ENCODE measurements at regions not wholly inside any gene's neighbourhood (a gene's known extent, or its start where the extent isn't known, plus 50 kb on each side); places are given as distances from the start of the nearest gene placed in this dataset.

GRCh38 chr13:89136678-89137077, 1465.5 kb downstream of the SLITRK5 start:
- Histone ChIP-seq H3F3A (ENCODE audit: low read length, unreplicated experiment) (no peaks in the 10 kb centered on the region), H3K79me2 (ENCODE audit: low read length) (no peaks in the 10 kb centered on the region), H3K4me3 (ENCODE audit: low read length) (no peak overlapping the region), H3K4me1 (ENCODE audit: insufficient read depth, low read length) (no peaks in the 10 kb centered on the region), H3K27ac (ENCODE audit: low read length) (no peak overlapping the region), H2AFZ (ENCODE audit: low read length) (no peak overlapping the region), H3K36me3 (ENCODE audit: low read depth, low read length) (no peaks in the 10 kb centered on the region), H3K9me3 (ENCODE audit: low read length) (no peaks in the 10 kb centered on the region), H3K9me2 (replicated peaks; ENCODE audit: low read length) (no peaks in the 10 kb centered on the region), H3K4me2 (ENCODE audit: low read length) (no peak overlapping the region), H3K9ac (ENCODE audit: low read length) (no peak overlapping the region), H3K27me3 (ENCODE audit: low read length) (no peaks in the 10 kb centered on the region), H4K20me1 (ENCODE audit: low read length) (no peaks in the 10 kb centered on the region)
- no peak for ATAC-seq
- intact Hi-C loops (cut with micrococcal nuclease) = no loop called here
- TF ChIP-seq EZH2phosphoT487 (IDR thresholded peaks at IDR 0.05; ENCODE audit: borderline replicate concordance, low read length) (no peak), CTCF (conservative IDR thresholded peaks at IDR 0.05; ENCODE audit: low read depth, low read length) (no peak), EZH2 (IDR thresholded peaks at IDR 0.05; ENCODE audit: low read length, unreplicated experiment) (no peak)
- CTCF ChIA-PET = no interaction called here
- POLR2A ChIA-PET (ENCODE audit: unreplicated experiment) = no interaction called here
- BruUV-seq (replicated peaks) = no TSS peak
- DNase-seq = no peak

GRCh38 chr13:89150362-89150761, 1479.2 kb downstream of the SLITRK5 start:
- Histone ChIP-seq H3K79me2 (ENCODE audit: low read length) (no peaks in the 10 kb centered on the region), H3K4me1 (ENCODE audit: insufficient read depth, low read length) (peaks cover 9% of the 10 kb centered on the region; the same call in 1 of the 2 replicates), H4K20me1 (ENCODE audit: low read length) (no peaks in the 10 kb centered on the region), H3F3A (ENCODE audit: low read length, unreplicated experiment) (no peaks in the 10 kb centered on the region), H3K36me3 (ENCODE audit: low read depth, low read length) (no peaks in the 10 kb centered on the region), H3K4me3 (ENCODE audit: low read length) (no peak overlapping the region), H3K9me3 (ENCODE audit: low read length) (no peaks in the 10 kb centered on the region), H3K9ac (ENCODE audit: low read length) (no peak overlapping the region), H3K4me2 (ENCODE audit: low read length) (no peak overlapping the region), H3K27ac (ENCODE audit: low read length) (no peak overlapping the region), H3K9me2 (replicated peaks; ENCODE audit: low read length) (no peaks in the 10 kb centered on the region), H3K27me3 (ENCODE audit: low read length) (no peaks in the 10 kb centered on the region), H2AFZ (ENCODE audit: low read length) (no peak overlapping the region)
- BruUV-seq (replicated peaks) = no TSS peak
- ChIA-PET CTCF (no interaction called here), POLR2A (ENCODE audit: unreplicated experiment) (no interaction called here)
- intact Hi-C loops (cut with micrococcal nuclease) = loop anchor here (10.0 kb wide), 1 partner anchor 264 kb away; no protein-coding TSS in a partner anchor
- DNase-seq (peak; percentile 25), ATAC-seq (peak; percentile 29; the same call in 1 of the 2 replicates)
- TF ChIP-seq CTCF (conservative IDR thresholded peaks at IDR 0.05; ENCODE audit: low read depth, low read length) (no peak), EZH2 (IDR thresholded peaks at IDR 0.05; ENCODE audit: low read length, unreplicated experiment) (no peak), EZH2phosphoT487 (IDR thresholded peaks at IDR 0.05; ENCODE audit: borderline replicate concordance, low read length) (no peak)

- POLR2A ChIA-PET (ENCODE audit: unreplicated experiment) = no interaction called here
- peak; percentile 60 for DNase-seq
These were observed 1482.8 kb downstream of the SLITRK5 start for GRCh38 chr13:89153941-89154340.

More at GRCh38 chr13:89153941-89154340, 1482.8 kb downstream of the SLITRK5 start:
- H3K4me3 ChIP-seq (ENCODE audit: low read length) = no peak overlapping the region
- H3K9ac ChIP-seq (ENCODE audit: low read length) = no peak overlapping the region
- peaks cover 9% of the 10 kb centered on the region; the same call in 1 of the 2 replicates for H3K4me1 ChIP-seq (ENCODE audit: insufficient read depth, low read length)
- no peaks in the 10 kb centered on the region for H3K9me2 ChIP-seq (replicated peaks; ENCODE audit: low read length)
- CTCF ChIA-PET = no interaction called here
- H3K27me3 ChIP-seq (ENCODE audit: low read length) = no peaks in the 10 kb centered on the region
- intact Hi-C loops (cut with micrococcal nuclease) = loop anchor here (10.0 kb wide), 1 partner anchor 261 kb away; no protein-coding TSS in a partner anchor
- no TSS peak for BruUV-seq (replicated peaks)
- no peaks in the 10 kb centered on the region for H3K79me2 ChIP-seq (ENCODE audit: low read length)
- no peak for TF ChIP-seq EZH2 (IDR thresholded peaks at IDR 0.05; ENCODE audit: low read length, unreplicated experiment)
- no peak for TF ChIP-seq EZH2phosphoT487 (IDR thresholded peaks at IDR 0.05; ENCODE audit: borderline replicate concordance, low read length)
- TF ChIP-seq CTCF (conservative IDR thresholded peaks at IDR 0.05; ENCODE audit: low read depth, low read length) = no peak
- no peak overlapping the region; the same call in 1 of the 2 replicates for H2AFZ ChIP-seq (ENCODE audit: low read length)
- peak; percentile 95 for ATAC-seq
- peak overlapping the region; percentile 51 for H3K4me2 ChIP-seq (ENCODE audit: low read length)
- H3F3A ChIP-seq (ENCODE audit: low read length, unreplicated experiment) = no peaks in the 10 kb centered on the region
- H3K27ac ChIP-seq (ENCODE audit: low read length) = peak overlapping the region; percentile 37
- H3K9me3 ChIP-seq (ENCODE audit: low read length) = no peaks in the 10 kb centered on the region
- no peaks in the 10 kb centered on the region for H3K36me3 ChIP-seq (ENCODE audit: low read depth, low read length)
- H4K20me1 ChIP-seq (ENCODE audit: low read length) = no peaks in the 10 kb centered on the region
